SHP77 (cell line): ENCODE measurements at regions not wholly inside any gene's neighbourhood (a gene's known extent, or its start where the extent isn't known, plus 50 kb on each side); places are given as distances from the start of the nearest gene placed in this dataset.
"Not testable (repeated sequence)": the region's sequence is repeated elsewhere in the genome, so short reads cannot be mapped to it uniquely, and the experiment has no call there.

Experiments
- DNase-seq, 2 experiments: peaks; one replicate each; lab custom pipeline; 2025; lab: John Stamatoyannopoulos, UW

DNA sequence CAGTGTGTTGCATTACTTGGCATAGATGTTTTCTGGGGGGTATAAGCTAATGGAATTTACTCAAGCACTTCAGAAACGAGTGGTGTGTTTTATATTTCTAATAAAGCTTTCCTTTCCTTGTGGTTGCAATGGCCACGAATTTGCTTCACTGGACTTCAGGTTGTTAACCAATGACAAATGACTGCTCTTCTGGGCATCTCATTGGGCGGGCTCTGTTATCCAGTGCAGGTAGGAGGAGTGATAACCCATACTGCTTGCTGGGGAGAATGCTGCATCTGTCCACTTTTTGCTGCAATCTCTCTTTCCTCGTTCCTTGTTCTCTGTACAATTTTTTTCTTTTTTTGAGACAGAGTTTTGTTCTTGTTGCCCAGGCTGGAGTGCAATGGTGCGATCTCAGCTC, 80.0 kb upstream of the RPH3A start:
- DNase-seq: no peak

DNA sequence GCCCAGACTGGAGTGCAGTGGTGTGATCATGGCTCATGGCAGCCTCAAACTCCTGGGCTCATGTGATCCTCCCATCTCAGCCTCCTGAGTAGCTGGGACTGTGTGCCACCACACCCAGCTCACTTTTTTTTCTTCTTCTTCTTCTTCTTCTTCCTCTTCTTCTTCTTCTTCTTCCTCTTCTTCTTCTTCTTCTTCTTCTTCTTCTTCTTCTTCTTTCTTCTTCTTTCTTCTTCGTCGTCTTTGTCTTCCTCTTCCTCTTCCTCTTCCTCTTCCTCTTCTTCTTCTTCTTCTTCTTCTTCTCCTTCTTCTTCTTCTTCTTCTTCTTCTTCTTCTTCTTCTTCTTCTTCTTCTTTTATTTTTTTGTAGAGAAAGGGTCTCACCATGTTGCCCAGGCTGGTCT, 78.8 kb upstream of the RPH3A start:
- DNase-seq: not testable (repeated sequence)

DNA sequence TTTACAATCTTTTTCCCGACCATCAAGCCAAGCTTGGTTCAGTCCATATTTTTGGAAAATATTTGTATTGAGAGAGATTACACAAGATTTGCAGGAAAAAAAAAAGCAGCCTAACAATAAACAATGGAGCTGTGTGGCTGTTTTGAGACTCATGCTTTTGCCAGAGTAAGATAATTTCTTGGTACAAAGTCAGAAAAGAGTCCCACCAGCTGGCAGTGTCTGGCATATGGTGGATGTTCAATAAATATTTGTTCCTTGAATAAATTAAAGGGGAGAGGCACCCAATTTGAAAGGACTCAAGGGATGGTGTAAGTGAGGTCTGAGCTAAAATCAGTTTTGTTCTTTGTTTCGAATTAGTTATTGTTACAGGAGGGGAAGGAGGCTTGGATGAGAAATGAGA, 78.1 kb upstream of the RPH3A start:
- no peak for DNase-seq

DNA sequence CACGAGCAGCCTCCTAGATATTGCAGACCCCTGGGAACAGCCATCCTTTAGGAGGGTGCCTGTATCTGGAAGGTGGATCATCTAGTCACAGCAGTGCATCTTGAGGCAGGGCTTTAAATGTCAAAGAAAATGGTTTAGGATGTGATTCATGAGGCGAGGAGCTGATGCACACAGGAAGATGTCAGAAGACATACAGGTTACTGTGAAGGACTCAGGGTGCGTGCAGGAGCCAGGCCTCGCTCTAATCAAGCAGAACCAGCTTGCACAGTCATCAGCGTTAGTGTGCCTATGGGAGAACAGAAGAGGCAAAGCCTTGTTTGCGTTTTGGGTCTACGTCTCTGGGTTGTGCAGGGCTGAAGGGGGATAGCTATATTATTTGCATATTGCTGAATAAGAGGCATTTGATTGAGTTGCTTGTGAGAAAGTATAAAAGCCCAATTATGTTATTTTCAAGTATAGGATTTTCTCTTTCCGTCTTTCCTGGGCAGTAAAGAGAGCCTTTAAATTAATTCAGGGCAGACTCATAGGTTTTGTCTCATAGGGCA, 77.3 kb upstream of the RPH3A start:
- no peak for DNase-seq

DNA sequence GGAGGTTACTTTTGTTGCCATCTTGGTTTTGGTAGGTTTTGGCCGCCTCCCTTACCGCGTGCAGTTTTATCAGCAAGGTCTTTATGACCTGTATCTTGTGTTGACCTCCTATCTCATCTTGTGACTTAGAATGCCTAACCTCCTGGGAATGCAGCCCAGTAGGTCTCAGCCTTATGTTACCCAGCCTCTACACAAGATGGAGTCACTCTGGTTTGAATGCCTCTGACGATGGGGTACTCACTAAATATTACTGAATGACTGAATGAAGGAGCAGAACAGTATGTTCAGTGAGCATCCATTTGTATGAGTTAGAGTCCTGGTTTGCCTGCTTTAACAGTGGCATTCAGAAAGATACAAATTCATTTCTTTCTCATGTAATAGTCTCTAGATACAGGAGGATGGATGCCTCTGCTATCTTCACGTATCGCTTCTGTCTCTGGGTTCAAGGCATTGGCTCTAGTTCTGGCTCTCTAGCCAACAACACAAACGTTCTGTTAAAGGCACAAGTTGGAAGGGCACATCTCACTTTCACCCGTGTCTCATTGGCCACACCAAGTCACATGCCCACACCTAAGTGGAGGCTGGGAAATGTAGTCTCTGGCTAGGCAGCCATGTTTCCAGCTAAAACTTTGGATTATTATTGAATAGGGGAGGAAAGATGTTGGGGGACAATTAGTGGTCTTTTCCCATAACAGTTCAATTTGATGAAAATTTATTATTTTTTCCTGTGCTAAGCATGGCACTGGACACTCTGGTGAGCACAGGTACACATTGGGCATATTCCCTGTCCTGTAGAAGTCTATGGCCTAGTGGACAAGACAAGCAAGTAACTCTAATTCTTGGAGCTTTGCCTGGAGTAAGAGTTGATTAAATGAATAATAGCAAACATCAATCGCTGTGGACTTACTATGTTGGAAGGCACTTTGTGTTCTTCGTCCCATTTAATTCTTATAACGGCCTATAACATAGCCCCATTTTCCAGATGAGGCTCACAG, 75.2 kb upstream of the RPH3A start:
- DNase-seq: no peak

DNA sequence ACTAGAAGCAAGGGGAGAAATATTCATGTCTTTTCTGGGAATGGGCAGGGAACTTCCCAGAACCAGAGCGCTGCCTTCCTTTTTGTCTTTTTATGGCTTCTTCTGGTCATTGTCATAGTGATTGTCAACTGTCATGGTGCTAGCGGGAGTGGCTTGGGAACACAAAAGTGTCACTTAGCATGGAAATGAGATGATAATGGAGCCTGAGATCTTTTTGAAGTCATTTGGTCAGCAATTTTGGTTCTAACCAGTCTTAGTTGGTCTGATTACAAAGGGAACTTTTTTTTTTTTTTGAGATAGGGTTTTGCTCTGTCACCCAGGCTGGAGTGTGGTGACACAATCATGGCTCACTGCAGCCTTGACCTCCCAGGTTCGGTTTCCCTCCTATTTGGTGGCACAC, 62.7 kb upstream of the RPH3A start:
- no peak for DNase-seq

DNA sequence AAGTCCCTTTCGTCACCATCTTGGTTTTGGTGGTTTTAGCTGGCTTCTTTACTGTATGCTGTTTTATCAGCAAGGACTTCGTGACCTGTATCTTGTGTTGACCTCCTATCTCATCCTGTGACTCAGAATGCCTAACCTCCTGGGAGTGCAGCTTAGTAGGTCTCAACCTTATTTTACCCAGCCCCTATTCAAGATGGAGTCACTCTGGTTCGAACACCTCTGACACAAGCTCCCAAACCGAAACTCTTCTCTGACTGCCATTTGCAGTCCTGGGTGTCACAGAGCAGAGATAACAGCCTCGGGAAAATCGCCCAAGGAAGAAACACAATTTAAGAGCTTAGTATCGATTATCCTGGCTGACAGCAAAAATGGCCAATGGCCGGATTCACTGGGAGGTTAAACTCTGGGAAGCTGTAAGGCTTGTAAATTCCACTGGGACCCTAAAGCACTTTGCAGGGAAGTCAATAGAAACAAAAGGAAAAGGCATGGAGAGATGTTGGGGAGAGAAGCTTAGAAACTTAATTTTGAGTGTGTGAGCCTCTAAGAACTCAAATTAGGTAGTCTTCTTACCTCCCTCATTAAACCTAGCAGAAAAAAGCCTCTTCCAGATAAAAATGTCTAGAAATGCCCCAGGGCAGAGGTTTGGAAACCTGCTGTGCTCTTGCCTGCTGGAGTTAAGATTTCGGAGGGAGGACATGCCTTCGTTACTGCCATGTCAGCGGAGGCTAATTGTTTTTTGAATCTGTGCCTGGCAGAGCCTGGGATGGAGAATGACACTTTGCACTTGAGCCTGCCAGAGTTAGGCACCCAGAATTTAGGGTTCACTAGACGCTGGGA, 56.5 kb upstream of the RPH3A start:
- no peak for DNase-seq

DNA sequence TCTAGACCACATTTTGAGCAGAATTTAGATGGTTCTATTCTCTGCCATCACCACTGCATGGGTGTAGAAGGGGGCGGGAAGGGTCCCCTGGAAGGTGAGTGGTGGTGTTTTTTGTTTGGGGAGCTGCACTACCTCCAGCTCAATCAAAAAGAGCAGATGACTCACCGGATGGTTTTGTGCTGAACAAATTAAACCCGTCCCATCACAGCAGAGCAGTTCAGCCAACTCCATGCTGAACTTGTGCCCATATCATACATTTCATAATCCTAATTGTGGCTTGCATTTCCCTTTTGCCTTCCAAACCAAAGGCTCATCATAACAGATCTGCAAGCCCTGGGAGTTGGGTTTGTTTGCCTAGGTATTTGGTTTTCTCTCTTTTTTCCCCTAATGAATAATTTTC, 53.0 kb upstream of the RPH3A start:
- DNase-seq: no peak

DNA sequence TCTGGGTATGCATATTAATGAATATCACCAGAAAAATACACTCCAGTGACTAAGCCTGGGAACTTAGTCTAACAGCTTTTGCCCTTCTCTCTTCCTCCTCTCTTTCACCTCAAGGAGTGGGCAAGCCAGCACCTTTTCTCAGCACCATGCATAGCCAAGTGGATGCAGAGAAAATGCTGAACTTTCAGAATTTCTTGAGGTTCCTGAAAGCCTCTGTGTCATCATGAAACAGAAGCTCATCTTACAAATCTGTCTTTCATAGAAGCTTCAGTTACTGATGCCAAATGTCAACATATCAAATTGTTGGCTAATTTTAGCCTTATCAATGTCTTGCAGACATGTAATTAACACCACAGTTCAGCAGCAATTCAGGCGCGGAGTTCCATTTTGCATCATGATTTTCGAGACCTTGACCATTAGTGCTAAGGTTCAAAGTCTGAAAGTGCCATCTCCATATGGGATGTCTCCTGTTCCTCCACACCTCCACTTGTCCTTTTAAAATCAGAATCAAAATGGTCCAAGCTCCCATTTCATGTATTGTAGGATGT, 51.1 kb upstream of the RPH3A start:
- DNase-seq: no peak

DNA sequence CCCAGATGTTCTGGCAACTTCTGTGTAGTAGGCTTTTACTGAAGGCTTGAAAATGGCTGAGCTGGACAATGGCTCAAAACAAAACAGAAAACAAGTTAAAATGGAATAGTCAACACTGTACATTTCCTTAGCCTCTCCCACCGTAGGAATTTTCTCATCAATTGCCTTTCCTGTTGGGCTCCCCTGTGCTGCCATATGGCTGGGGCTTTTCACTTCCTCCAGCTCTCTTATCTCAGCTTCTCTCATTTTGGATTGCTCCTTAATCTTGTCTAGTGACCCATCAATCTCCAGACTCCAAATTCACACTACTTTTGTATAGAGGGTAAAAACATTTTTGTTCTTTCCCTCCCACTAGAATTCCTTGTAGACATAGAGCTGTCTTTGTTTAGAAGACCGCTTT, 50.4 kb upstream of the RPH3A start:
- DNase-seq: no peak
